ENCODE measurements at regions not wholly inside any gene's neighbourhood (a gene's known extent, or its start where the extent isn't known, plus 50 kb on each side); places are given as distances from the start of the nearest gene placed in this dataset.
A peak's percentile ranks its signal among the peaks of the same experiment; 100 is the strongest.

GRCh38 chr20:39163993-39164392 lies 201.8 kb downstream of the DHX35 start:
- DNase-seq: no peak

DNA sequence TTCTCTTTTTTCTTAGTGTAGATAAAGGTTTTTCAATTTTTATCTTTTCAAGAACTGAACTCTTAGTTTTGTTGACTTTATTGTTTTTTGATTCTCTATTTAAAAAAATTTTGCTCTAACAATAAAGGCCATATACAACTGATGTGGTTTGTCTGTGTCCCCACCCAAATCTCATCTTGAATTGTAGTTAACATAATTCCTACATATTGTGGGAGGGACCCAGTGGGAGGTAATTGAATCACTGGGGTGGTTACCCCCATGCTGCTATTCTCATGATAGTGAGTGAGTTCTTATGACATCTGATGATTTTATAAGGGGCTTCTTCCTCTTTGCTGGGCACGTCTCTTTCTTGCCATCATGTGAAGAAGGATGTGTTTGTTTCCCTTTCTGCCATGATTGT lies 199.8 kb downstream of the DHX35 start:
- DNase-seq: no peak

GRCh38 chr20:39155971-39156370 lies 193.8 kb downstream of the DHX35 start:
- no peak for DNase-seq

DNA sequence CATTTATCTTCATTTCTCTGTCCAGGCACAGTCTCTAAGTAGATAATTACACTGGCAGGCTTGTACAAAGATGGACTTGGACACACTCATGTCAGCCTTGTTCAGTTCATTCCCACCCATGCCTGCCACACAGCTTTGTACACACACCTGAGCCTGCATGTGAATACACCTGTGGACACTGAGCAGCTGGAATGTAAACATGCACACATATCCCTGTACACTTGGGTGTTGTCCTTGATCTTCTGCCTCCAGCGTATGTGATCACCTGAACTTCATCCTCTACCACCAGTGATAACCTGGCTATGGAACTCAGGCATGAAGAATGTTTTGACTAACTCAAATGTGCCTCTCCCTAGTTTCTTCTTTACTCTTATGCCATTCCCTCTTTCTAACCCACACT lies 190.6 kb downstream of the DHX35 start:
- DNase-seq: no peak

DNA sequence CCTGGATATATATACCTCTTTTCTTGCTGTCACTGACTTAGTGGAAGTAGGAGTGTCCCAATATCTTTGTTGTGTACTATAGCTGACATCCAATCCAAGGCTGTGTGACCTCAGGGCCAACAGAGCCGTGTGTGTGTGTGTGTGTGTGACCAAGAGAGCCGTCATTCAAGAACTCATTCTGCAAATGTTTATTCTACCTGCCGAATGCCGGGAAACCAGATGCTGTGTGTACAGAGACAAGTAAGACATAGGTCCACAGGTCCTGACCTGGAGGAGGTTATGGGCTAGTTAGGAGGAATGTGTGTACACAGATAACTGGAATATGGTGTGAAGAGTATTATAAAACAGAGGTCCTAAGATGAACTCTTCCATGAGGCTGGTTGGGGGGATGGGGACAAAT lies 190.0 kb downstream of the DHX35 start:
- no peak for DNase-seq

DNA sequence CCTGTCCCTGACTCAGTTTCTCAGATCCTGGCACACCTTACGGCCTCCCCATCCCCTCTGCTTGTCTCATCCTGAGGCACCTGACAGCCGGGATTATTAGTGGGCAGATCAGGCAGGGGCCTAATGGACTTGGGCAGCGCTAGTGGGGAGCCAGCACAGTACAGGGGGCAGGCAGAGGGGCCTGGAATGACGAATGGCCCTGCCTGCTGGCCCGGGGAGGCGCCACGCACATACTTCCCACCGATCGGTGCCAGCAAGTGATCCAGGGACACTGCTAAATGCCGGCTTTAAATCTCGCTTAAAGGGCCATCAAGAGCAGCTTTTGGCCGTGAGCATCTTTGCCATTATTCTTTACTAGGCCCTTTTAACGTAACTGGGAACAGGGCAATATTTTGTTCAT lies 188.4 kb downstream of the DHX35 start:
- no peak for DNase-seq

- no peak for DNase-seq
These were observed 184.2 kb downstream of the DHX35 start for GRCh38 chr20:39146394-39146793.

DNA sequence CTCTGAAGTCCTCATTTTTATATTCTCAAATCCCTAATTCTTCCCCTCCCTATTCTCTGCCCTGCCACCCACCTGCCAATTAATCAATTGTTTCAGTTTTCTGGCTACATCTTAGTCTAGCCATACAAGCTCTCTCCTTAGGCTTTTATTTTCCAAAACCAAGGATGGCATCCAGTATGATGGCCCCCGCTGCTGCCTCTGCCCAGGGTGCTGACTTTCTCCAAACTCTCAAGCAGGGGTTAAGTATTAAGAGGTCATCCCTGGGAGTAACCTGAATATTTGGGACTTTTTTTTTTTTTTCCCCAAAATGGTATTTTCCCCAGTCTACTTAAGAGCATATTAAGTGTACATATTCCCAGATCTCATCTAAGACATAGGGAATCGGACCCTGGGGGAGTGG lies 183.8 kb downstream of the DHX35 start:
- no peak for DNase-seq

DNA sequence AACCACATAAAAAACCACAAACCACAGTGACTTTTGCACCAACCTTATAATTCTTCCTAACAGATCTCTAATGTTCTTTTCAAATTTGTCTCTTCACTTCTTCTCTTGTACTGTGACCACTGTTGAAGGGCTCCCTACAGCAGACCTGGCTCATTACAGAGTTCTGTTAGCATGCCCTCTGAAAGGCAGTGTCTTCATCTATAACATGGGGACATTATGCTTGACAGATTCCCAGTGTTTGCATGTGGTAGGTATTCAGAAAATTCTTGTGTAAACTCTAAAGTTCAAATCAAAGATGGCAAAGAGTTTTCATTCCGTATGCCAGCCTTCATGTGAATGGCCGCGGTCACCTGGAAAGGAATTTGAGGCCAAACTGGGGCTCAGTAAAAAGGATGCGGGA lies 182.6 kb downstream of the DHX35 start:
- no peak for DNase-seq

- DNase-seq: no peak
These were observed 180.4 kb downstream of the DHX35 start for GRCh38 chr20:39142407-39143096.

DNA sequence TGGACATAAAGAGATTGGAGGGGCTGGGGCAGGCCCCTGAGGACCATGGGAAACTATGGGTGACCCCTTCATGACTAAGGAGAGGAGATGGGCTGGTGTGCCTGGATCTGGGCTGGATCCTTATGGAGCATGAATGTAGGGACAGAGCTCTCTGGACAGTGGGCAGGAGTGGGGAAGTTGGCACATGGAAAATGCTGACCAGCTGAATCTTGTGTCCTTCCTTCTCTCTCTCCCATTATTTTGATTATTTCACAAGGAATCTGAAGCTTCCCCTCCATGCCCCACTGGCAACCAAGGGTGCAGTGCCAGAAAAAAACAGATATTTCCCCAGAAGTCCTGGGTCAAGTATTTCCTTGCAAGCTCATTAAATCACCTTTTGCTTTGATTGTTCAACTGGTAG lies 175.2 kb downstream of the DHX35 start:
- no peak for DNase-seq

- no peak for DNase-seq
These were observed 174.7 kb downstream of the DHX35 start for GRCh38 chr20:39136798-39137197.

DNA sequence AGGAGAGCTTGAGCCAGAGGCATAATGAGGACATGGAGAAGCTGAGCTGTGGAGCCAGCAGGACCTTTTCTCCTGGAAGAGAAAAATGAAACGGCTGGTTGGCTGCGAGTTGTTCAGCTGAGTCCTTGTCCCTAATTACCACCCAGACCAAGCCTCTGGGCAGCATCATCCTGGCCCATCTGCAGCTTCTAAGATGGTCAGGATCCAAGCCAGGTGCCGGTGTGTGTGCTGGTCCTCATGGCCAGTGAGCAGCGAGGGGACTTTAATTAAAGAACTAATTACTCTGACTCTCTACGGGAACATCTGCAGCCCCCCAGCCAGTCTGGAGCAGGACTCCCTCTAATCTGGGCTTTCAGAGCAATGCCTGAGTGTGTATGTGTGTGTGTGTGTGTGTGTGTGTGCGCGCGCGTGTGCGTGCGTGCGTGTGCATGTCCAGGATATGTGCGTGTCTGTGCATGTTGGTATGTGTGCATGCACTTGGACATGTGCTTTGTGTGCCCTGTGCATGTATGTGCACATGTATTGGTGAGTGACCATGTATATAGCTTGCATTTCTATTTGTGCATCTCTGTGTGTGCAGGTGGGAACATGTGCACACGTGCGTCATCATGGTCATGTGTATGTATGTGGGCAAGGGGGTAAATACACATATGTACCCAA lies 173.9 kb downstream of the DHX35 start:
- no peak for DNase-seq

DNA sequence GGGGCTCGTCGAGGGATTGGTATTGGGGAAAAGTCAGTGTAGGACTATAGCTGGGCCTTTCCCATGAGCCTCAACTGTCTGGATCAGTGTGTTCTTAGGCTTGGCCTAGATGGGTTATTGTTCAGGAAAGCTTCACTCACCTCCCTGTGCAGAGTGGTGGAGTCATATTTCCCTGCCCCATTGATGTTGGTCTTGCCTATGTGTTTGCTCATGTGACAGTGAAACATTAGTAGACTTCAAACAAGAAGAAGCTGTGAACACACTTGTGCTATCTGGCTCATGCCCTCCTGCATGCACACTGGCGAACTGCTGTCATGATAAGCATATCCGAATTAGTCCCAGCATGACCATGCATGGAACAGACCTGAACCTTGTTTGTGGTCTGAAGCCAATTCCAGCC lies 171.1 kb downstream of the DHX35 start:
- DNase-seq: no peak

DNA sequence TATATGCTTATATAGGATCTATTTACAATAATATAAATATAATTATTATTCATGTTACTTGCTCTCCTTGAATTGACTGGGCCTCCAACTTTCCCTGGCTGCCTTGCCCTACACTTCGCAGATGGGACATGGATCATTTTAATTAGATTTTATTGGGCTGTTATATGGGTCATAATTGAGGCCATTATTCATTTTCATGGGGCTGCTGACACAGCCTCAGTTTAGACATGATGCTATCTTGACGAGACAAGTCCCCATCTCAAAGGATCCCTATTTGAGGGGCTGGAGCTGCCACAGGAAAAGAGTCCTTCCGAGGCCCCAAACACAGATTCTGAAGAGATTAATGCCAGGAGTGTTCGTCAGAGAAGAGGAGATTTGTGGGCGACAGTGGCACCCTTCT lies 170.4 kb downstream of the DHX35 start:
- DNase-seq: no peak

DNA sequence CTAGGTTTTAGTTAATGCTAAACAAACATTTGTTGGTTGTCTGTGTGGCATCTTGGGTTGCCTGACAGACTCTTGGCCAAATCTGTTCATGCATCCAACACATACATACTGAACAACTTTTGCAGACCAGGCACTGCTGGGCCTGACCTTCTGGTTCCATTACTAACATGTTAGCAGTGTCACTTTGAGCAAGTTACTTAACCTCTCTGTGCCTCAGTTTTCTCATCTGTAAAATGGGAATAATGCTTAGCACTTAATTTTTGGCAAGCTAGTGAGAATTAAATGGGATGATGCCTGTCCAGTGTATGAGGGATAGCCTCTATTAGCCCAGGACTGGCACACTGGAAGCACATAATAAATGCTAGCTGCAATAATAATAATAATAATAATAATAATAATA lies 169.9 kb downstream of the DHX35 start:
- no peak for DNase-seq

DNA sequence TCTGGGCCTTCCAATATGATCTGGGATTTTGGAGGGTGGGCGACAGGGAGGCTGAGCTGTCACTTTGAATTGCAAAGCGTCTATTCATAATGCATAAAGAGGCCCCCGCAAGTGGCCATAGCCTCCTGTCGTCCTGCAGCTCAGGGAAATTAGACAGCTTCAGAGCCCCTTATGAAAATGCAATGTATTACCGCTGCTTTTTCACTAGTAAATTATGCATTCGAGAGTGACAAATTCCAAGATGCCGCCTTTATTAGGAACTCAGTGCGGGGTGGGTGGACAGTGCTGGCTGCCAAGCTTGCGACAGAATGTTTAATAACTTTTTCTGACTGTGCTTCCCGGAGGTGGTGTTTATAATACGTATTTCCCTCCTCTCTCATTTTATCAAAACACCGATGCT lies 168.5 kb downstream of the DHX35 start:
- DNase-seq: no peak

GRCh38 chr20:39129523-39129922 lies 167.4 kb downstream of the DHX35 start:
- DNase-seq: no peak

DNA sequence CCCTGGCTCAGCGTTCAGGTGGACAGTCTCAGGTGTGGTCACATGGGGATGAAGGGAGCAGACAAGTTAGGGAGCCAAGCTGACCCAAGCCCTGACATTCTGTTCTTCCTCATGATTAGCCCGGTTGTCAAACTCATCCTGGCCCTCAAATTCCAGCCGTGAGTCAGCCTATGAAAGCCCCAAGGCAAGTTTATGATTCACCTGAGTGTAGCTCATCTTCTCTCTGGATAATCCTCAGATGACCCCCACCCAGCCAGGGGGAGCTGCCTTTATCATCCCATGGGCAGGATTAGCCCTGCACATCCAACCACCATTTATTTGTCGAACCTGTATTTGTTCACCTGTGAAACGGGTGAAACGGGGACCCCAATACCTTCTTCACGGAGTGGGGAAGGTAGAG lies 161.9 kb downstream of the DHX35 start:
- no peak for DNase-seq

DNA sequence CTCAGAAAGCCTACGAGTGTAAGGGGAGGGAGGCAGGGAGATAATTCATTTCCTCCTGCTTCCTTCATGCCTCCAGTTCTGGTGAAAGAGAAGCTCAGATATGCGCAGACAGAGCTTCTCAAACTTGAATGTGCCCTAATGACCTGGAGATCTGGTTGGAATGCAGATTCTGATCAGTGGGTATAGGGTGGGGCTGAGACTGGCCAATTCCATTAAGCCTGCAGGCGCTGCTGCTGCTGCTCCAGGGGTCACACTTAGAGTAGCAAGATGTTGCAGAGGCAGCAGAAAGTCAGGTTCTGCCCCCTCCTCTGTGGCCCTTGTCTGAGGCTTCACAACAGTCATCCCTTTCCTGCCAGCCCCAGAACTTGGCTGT lies 161.0 kb downstream of the DHX35 start:
- no peak for DNase-seq

- peak; percentile 76 for DNase-seq
These were observed 155.3 kb downstream of the DHX35 start for GRCh38 chr20:39117491-39117890.

- DNase-seq: no peak
These were observed 153.9 kb downstream of the DHX35 start for GRCh38 chr20:39116020-39116419.

DNA sequence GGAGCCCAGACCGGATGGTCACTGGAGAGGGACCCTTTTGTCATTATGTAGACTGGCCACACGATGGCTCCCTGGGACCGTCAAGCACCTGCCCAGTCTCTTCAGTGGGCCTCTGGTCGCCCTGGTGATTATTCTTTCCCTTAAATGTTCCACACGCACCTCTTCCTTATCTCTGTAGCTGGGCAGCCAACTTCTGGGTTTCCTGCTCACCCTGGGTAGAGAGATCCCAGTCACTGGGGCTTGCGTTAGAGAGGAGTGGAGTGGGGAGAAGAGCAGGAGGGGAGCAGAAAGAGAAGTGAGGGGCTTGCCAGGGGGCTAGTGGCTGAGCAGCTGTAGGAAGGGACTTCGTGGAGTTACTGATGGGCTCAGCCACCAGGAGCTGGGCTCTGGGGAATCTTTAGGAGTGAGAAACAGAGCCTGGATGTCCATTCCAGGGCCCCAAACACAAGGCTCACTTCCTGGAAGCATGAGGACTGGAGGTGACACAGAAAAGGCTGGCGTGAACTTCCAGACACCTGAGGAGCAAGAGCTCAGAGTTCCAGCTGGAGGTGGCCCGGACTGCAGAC lies 150.1 kb downstream of the DHX35 start:
- peak; percentile 19 for DNase-seq

GRCh38 chr20:39111359-39112177 lies 149.4 kb downstream of the DHX35 start:
- no peak for DNase-seq
